HG03064 (cell line): ENCODE measurements at regions not wholly inside any gene's neighbourhood (a gene's known extent, or its start where the extent isn't known, plus 50 kb on each side); places are given as distances from the start of the nearest gene placed in this dataset.

Source experiments
- ATAC-seq: cut with Tn5 transposase; IDR thresholded peaks from one replicate; pipeline ENCODE4 v1.9.1; 2021; ENCODE audit warnings: low read depth; ENCODE audit not compliant: unreplicated experiment

GRCh38 chr14:61940666-61941420, 178.6 kb downstream of the SNAPC1 start:
- no peak for ATAC-seq

GRCh38 chr14:61941421-61942150, 179.4 kb downstream of the SNAPC1 start:
- no peak for ATAC-seq

- no peak for ATAC-seq
Observed at GRCh38 chr14:61948376-61948775, 186.2 kb downstream of the SNAPC1 start.

GRCh38 chr14:61950340-61950739, 188.1 kb downstream of the SNAPC1 start:
- no peak for ATAC-seq

- no peak for ATAC-seq
Observed at GRCh38 chr14:61953602-61954001, 191.4 kb downstream of the SNAPC1 start.

- no peak for ATAC-seq
Observed at GRCh38 chr14:61954306-61954705, 192.1 kb downstream of the SNAPC1 start.

GRCh38 chr14:61956517-61956916, 194.3 kb downstream of the SNAPC1 start:
- ATAC-seq, result no peak

- ATAC-seq, result no peak
Observed at GRCh38 chr14:61959348-61959747, 197.1 kb downstream of the SNAPC1 start.

- ATAC-seq, result no peak
Observed at GRCh38 chr14:61961369-61961768, 199.1 kb downstream of the SNAPC1 start.

GRCh38 chr14:61963926-61964325, 201.7 kb downstream of the SNAPC1 start:
- ATAC-seq, result no peak

GRCh38 chr14:61965030-61965745, 203.0 kb downstream of the SNAPC1 start:
- no peak for ATAC-seq

GRCh38 chr14:61968207-61968606, 206.0 kb downstream of the SNAPC1 start:
- ATAC-seq, result no peak

GRCh38 chr14:61972711-61973110, 210.5 kb downstream of the SNAPC1 start:
- ATAC-seq, result no peak

- no peak for ATAC-seq
Observed at GRCh38 chr14:61973981-61974380, 211.8 kb downstream of the SNAPC1 start.

GRCh38 chr14:61977217-61977616, 215.0 kb downstream of the SNAPC1 start:
- no peak for ATAC-seq

GRCh38 chr14:61988240-61988639, 226.0 kb downstream of the SNAPC1 start:
- no peak for ATAC-seq

GRCh38 chr14:61992139-61992538, 229.9 kb downstream of the SNAPC1 start:
- no peak for ATAC-seq

- no peak for ATAC-seq
Observed at GRCh38 chr14:61992926-61993325, 230.7 kb downstream of the SNAPC1 start.

- ATAC-seq, result no peak
Observed at GRCh38 chr14:61994589-61994988, 232.4 kb downstream of the SNAPC1 start.

GRCh38 chr14:61996753-61997152, 234.5 kb downstream of the SNAPC1 start:
- no peak for ATAC-seq

GRCh38 chr14:61997161-61997560, 234.9 kb downstream of the SNAPC1 start:
- ATAC-seq, result no peak
